ENCODE measurements at regions not wholly inside any gene's neighbourhood (a gene's known extent, or its start where the extent isn't known, plus 50 kb on each side); places are given as distances from the start of the nearest gene placed in this dataset.

GRCh38 chr10:34045571-34046190, 711.2 kb upstream of the NRP1 start:
- TF ChIP-seq TEAD4 (IDR thresholded peaks at IDR 0.05) (no peak), MAX (IDR thresholded peaks at IDR 0.05) (no peak), FOXM1 (IDR thresholded peaks at IDR 0.05; ENCODE audit: borderline replicate concordance, low read depth) (no peak), TCF12 (IDR thresholded peaks at IDR 0.05; ENCODE audit: low read depth) (no peak), CEBPB (IDR thresholded peaks at IDR 0.05) (no peak), NFIC (IDR thresholded peaks at IDR 0.05) (no peak), REST (IDR thresholded peaks at IDR 0.05; ENCODE audit: low read depth) (no peak), EGR1 (IDR thresholded peaks at IDR 0.05) (no peak), RAD21 (IDR thresholded peaks at IDR 0.05; ENCODE audit: low read depth) (no peak), ZBTB7A (IDR thresholded peaks at IDR 0.05; ENCODE audit: low read depth) (no peak), CREB1 (IDR thresholded peaks at IDR 0.05; ENCODE audit: low read depth) (no peak), USF1 (IDR thresholded peaks at IDR 0.05) (no peak), EP300 (IDR thresholded peaks at IDR 0.05; ENCODE audit: borderline replicate concordance) (no peak), YY1 (IDR thresholded peaks at IDR 0.05; ENCODE audit: low read depth) (no peak), TAF1 (IDR thresholded peaks at IDR 0.05; ENCODE audit: low read depth) (no peak)

- TF ChIP-seq MAX (IDR thresholded peaks at IDR 0.05) (no peak), EP300 (IDR thresholded peaks at IDR 0.05; ENCODE audit: borderline replicate concordance) (no peak), NFIC (IDR thresholded peaks at IDR 0.05) (no peak), USF1 (IDR thresholded peaks at IDR 0.05) (no peak), CEBPB (IDR thresholded peaks at IDR 0.05) (no peak), TCF12 (IDR thresholded peaks at IDR 0.05; ENCODE audit: low read depth) (no peak), TEAD4 (IDR thresholded peaks at IDR 0.05) (no peak), YY1 (IDR thresholded peaks at IDR 0.05; ENCODE audit: low read depth) (no peak), REST (IDR thresholded peaks at IDR 0.05; ENCODE audit: low read depth) (no peak), TAF1 (IDR thresholded peaks at IDR 0.05; ENCODE audit: low read depth) (no peak), FOXM1 (IDR thresholded peaks at IDR 0.05; ENCODE audit: borderline replicate concordance, low read depth) (no peak), EGR1 (IDR thresholded peaks at IDR 0.05) (no peak), CREB1 (IDR thresholded peaks at IDR 0.05; ENCODE audit: low read depth) (no peak), RAD21 (IDR thresholded peaks at IDR 0.05; ENCODE audit: low read depth) (no peak)
These were observed 707.4 kb upstream of the NRP1 start for GRCh38 chr10:34041871-34042270.

GRCh38 chr10:34037499-34037898, 703.0 kb upstream of the NRP1 start:
- TF ChIP-seq CREB1 (IDR thresholded peaks at IDR 0.05; ENCODE audit: low read depth) (no peak), TEAD4 (IDR thresholded peaks at IDR 0.05) (no peak), EP300 (IDR thresholded peaks at IDR 0.05; ENCODE audit: borderline replicate concordance) (no peak), YY1 (IDR thresholded peaks at IDR 0.05; ENCODE audit: low read depth) (no peak), USF1 (IDR thresholded peaks at IDR 0.05) (no peak), TCF12 (IDR thresholded peaks at IDR 0.05; ENCODE audit: low read depth) (no peak), REST (IDR thresholded peaks at IDR 0.05; ENCODE audit: low read depth) (no peak), FOXM1 (IDR thresholded peaks at IDR 0.05; ENCODE audit: borderline replicate concordance, low read depth) (no peak), MAX (IDR thresholded peaks at IDR 0.05) (no peak), TAF1 (IDR thresholded peaks at IDR 0.05; ENCODE audit: low read depth) (no peak), CEBPB (IDR thresholded peaks at IDR 0.05) (no peak), RAD21 (IDR thresholded peaks at IDR 0.05; ENCODE audit: low read depth) (no peak), ZBTB7A (IDR thresholded peaks at IDR 0.05; ENCODE audit: low read depth) (no peak)
